GM12878 (cell line): ENCODE measurements at regions not wholly inside any gene's neighbourhood (a gene's known extent, or its start where the extent isn't known, plus 50 kb on each side); places are given as distances from the start of the nearest gene placed in this dataset.

Experiments used
- ATAC-seq: fragments of 200-7000 bp; cut with Tn5 transposase; 3 replicates; pipeline ENCODE4 v1.9.1; 2020; ENCODE audit warnings: mild to moderate bottlenecking, moderate library complexity
- BruUV-seq: library from RNA; stranded (reverse); fragments of 400-500 nt; replicated peaks from 2 replicates; lab custom pipeline; 2021; lab: Mats Ljungman, UMichigan
- CTCF ChIA-PET: fragments of 300-600 bp; sonication (Branson Sonifier 250); formaldehyde crosslinking; extraction: SDS; loops from one replicate; lab custom pipeline; 2021; ENCODE audit warnings: inconsistent platforms; lab: Yijun Ruan, JAX
- POLR2A ChIA-PET: fragments of 350-600 bp; formaldehyde crosslinking; extraction: SDS; loops from one replicate; lab custom pipeline; 2021; ENCODE audit warnings: inconsistent platforms; lab: Charles Lee
- RAD21 ChIA-PET: fragments of 300-600 bp; sonication (Branson Sonifier 250); formaldehyde crosslinking; loops from one replicate; lab custom pipeline; 2023; ENCODE audit warnings: antibody characterized with exemption; ENCODE audit not compliant: unreplicated experiment; lab: Charles Lee
- SMC1A ChIA-PET: fragments of 300-600 bp; sonication (Branson Sonifier 250); formaldehyde crosslinking; loops from one replicate; lab custom pipeline; 2023; ENCODE audit not compliant: unreplicated experiment, uncharacterized antibody; lab: Charles Lee
- DNase-seq: peaks from one replicate; pipeline ENCODE4 v3.0.0-alpha.2; 2011; ENCODE audit warnings: low read depth, low spot score
- FAIRE-seq: peaks from 3 replicates; lab custom pipeline; 2011; peaks lifted over from hg19 to GRCh38; lab: Jason Lieb, UNC
- H2AFZ ChIP-seq: 2 replicates; pipeline ENCODE4 v1.6.0; 2011; ENCODE audit warnings: low read depth, low read length, control low read depth; ENCODE audit not compliant: control insufficient read depth
- H3K27ac ChIP-seq: 2 replicates; pipeline ENCODE4 v1.5.1; 2011; ENCODE audit warnings: control low read depth; ENCODE audit not compliant: control insufficient read depth, insufficient read depth
- H3K27me3 ChIP-seq, 2 experiments: replicated peaks in 1 of 2; 2 replicates each; pipeline versions ENCODE4 v1.6.0 to v1.6.1; 2011; ENCODE audit warnings: low read length in 1 of 2; ENCODE audit not compliant: control insufficient read depth in 2 of 2, insufficient read depth in 2 of 2
- H3K36me3 ChIP-seq, 2 experiments: 2 replicates each; pipeline ENCODE4 v1.5.1; 2011; ENCODE audit warnings: low read length in 1 of 2; ENCODE audit not compliant: control insufficient read depth in 2 of 2, insufficient read depth in 2 of 2
- H3K4me1 ChIP-seq: 2 replicates; pipeline ENCODE4 v1.6.1; 2011; ENCODE audit warnings: mild to moderate bottlenecking, low read length, moderate library complexity, mixed read lengths; ENCODE audit not compliant: control insufficient read depth, insufficient read depth
- H3K4me2 ChIP-seq: 2 replicates; pipeline ENCODE4 v1.6.0; 2011; ENCODE audit warnings: control low read depth; ENCODE audit not compliant: control insufficient read depth, insufficient read depth
- H3K4me3 ChIP-seq: fragments of 200-600 bp; sonication (generic); 2 replicates; pipeline ENCODE4 v1.5.1; 2016
- H3K79me2 ChIP-seq: 2 replicates; pipeline ENCODE4 v1.6.0; 2011; ENCODE audit warnings: low read length; ENCODE audit not compliant: control insufficient read depth, insufficient read depth
- H3K9ac ChIP-seq: 2 replicates; pipeline ENCODE4 v1.8.0; 2011; ENCODE audit warnings: low read length, control low read depth, mixed read lengths; ENCODE audit not compliant: control insufficient read depth, insufficient read depth
- H3K9me3 ChIP-seq: replicated peaks from 3 replicates; pipeline ENCODE4 v1.5.1; 2011; ENCODE audit warnings: mild to moderate bottlenecking, low read length; ENCODE audit not compliant: control insufficient read depth, insufficient read depth
- H4K20me1 ChIP-seq: 2 replicates; pipeline ENCODE4 v1.6.0; 2011; ENCODE audit not compliant: control insufficient read depth, insufficient read depth
- CTCF ChIP-seq, 3 experiments: IDR thresholded peaks in 2 of 3; conservative IDR thresholded peaks in 1 of 3; 2 replicates each; pipeline ENCODE4 v1.5.1; 2011; ENCODE audit warnings: low read depth in 3 of 3, low read length in 3 of 3, mild to moderate bottlenecking in 3 of 3, control low read depth in 2 of 3, moderate library complexity in 2 of 3, inconsistent platforms in 1 of 3, mixed read lengths in 1 of 3; ENCODE audit not compliant: control insufficient read depth in 2 of 3, insufficient read depth in 1 of 3; ENCODE audit errors: extremely low read depth in 1 of 3
- E2F4 ChIP-seq: IDR thresholded peaks from 2 replicates; pipeline ENCODE4 v1.6.1; 2012; ENCODE audit warnings: low read depth, low read length, improper control_type of control experiment
- MTA2 ChIP-seq: fragments of 450-650 bp; IDR thresholded peaks from 2 replicates; pipeline ENCODE4 v1.6.1; 2016; ENCODE audit warnings: low read depth, mild to moderate bottlenecking, moderate library complexity
- NFXL1 ChIP-seq: fragments of 450-650 bp; IDR thresholded peaks from 2 replicates; pipeline ENCODE4 v1.6.1; 2017; ENCODE audit warnings: antibody characterized with exemption, mild to moderate bottlenecking, borderline replicate concordance
- NR2F1 ChIP-seq: fragments of 450-650 bp; conservative IDR thresholded peaks from 2 replicates; pipeline ENCODE4 v1.6.1; 2017; ENCODE audit warnings: mild to moderate bottlenecking
- POLR2A ChIP-seq: IDR thresholded peaks from 2 replicates; pipeline ENCODE4 v1.6.1; 2011; ENCODE audit warnings: low read depth, mild to moderate bottlenecking, low read length
- REST ChIP-seq: IDR thresholded peaks from 2 replicates; pipeline ENCODE4 v1.6.1; 2012; ENCODE audit warnings: mild to moderate bottlenecking, low read depth, low read length
- SUPT20H ChIP-seq: IDR thresholded peaks from 2 replicates; pipeline ENCODE4 v1.6.1; 2011; ENCODE audit warnings: low read depth, mild to moderate bottlenecking, low read length, moderate library complexity, borderline replicate concordance; ENCODE audit not compliant: control insufficient read depth
- ZZZ3 ChIP-seq: IDR thresholded peaks from 2 replicates; pipeline ENCODE4 v1.6.1; 2011; ENCODE audit warnings: low read depth; ENCODE audit not compliant: control insufficient read depth, insufficient read length
- WGBS: methylation state at CpG from one replicate; pipeline ENCODE4 v1.1.6; 2016; ENCODE audit warnings: low lambda C conversion rate; ENCODE audit not compliant: insufficient replicate concordance, insufficient coverage; ENCODE audit errors: missing lambda C conversion rate; 5-methylcytosine and 5-hydroxymethylcytosine counted together
- in situ Hi-C: fragments of 300-500 bp; cut with MboI; formaldehyde crosslinking; loops from 9 replicates; pipeline ENCODE4 v1.14.3; 2018; ENCODE audit warnings: mixed read lengths
- intact Hi-C: fragments of 100-400 bp; cut with micrococcal nuclease; formaldehyde crosslinking; loops from one replicate; pipeline ENCODE4 v1.14.2; 2022; ENCODE audit not compliant: unreplicated experiment
- TF ChIP-seq, protein P1 (sequence below): fragments of 450-650 bp; IDR thresholded peaks from 2 replicates; pipeline ENCODE4 v1.6.1; 2017; ENCODE audit warnings: borderline replicate concordance
- TF ChIP-seq, protein P2 (sequence below): fragments of 450-650 bp; IDR thresholded peaks from 2 replicates; pipeline ENCODE4 v1.6.1; 2017; ENCODE audit warnings: antibody characterized with exemption, mild to moderate bottlenecking, moderate library complexity

- H3K79me2 ChIP-seq = no peaks in the 10 kb centered on the region
- intact Hi-C loops (no loop called here), in situ Hi-C loops (no loop called here)
- DNase-seq (no peak), ATAC-seq (no peak), FAIRE-seq (no peak)
- H3K9me3 ChIP-seq = no peaks in the 10 kb centered on the region; the same call in 2 of the 3 replicates
- ChIA-PET SMC1A (no interaction called here), CTCF (no interaction called here), RAD21 (no interaction called here), POLR2A (no interaction called here)
- H3K4me1 ChIP-seq = no peaks in the 10 kb centered on the region
- H3K4me2 ChIP-seq = no peak overlapping the region
- no peak overlapping the region for H3K27ac ChIP-seq
- no peaks in the 10 kb centered on the region for H3K36me3 ChIP-seq
- no peak overlapping the region for H3K4me3 ChIP-seq
- WGBS = 70% methylated on average over 25 of the region's 25 CpGs
- no peak overlapping the region for H3K9ac ChIP-seq
- H2AFZ ChIP-seq = no peak overlapping the region
- no TSS peak for BruUV-seq
- no peaks in the 10 kb centered on the region for H4K20me1 ChIP-seq
- peaks cover 0 to 3% of the 10 kb centered on the region in 2 experiments; a peak in 1 of 4 replicates for H3K27me3 ChIP-seq
- no peak for TF ChIP-seq REST
- TF ChIP-seq POLR2A = no peak
- TF ChIP-seq SUPT20H = no peak
- TF ChIP-seq NR2F1 = no peak
- no peak for TF ChIP-seq NFXL1
- TF ChIP-seq, protein P1, sequence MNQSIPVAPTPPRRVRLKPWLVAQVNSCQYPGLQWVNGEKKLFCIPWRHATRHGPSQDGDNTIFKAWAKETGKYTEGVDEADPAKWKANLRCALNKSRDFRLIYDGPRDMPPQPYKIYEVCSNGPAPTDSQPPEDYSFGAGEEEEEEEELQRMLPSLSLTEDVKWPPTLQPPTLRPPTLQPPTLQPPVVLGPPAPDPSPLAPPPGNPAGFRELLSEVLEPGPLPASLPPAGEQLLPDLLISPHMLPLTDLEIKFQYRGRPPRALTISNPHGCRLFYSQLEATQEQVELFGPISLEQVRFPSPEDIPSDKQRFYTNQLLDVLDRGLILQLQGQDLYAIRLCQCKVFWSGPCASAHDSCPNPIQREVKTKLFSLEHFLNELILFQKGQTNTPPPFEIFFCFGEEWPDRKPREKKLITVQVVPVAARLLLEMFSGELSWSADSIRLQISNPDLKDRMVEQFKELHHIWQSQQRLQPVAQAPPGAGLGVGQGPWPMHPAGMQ = no peak
- TF ChIP-seq E2F4 = no peak
- TF ChIP-seq, protein P2, sequence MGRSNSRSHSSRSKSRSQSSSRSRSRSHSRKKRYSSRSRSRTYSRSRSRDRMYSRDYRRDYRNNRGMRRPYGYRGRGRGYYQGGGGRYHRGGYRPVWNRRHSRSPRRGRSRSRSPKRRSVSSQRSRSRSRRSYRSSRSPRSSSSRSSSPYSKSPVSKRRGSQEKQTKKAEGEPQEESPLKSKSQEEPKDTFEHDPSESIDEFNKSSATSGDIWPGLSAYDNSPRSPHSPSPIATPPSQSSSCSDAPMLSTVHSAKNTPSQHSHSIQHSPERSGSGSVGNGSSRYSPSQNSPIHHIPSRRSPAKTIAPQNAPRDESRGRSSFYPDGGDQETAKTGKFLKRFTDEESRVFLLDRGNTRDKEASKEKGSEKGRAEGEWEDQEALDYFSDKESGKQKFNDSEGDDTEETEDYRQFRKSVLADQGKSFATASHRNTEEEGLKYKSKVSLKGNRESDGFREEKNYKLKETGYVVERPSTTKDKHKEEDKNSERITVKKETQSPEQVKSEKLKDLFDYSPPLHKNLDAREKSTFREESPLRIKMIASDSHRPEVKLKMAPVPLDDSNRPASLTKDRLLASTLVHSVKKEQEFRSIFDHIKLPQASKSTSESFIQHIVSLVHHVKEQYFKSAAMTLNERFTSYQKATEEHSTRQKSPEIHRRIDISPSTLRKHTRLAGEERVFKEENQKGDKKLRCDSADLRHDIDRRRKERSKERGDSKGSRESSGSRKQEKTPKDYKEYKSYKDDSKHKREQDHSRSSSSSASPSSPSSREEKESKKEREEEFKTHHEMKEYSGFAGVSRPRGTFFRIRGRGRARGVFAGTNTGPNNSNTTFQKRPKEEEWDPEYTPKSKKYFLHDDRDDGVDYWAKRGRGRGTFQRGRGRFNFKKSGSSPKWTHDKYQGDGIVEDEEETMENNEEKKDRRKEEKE = no peak
- no peak for TF ChIP-seq MTA2
- TF ChIP-seq CTCF (IDR thresholded peaks at IDR 0.05 in 2 of 3, conservative IDR thresholded peaks at IDR 0.05 in 1 of 3; ENCODE audit: control insufficient read depth in 2 of 3, extremely low read depth in 1 of 3, insufficient read depth in 1 of 3, low read depth in 3 of 3, low read length in 3 of 3) = no peak
- no peak for TF ChIP-seq ZZZ3
These were observed 135.2 kb downstream of the DLL1 start for GRCh38 chr6:170155464-170156196.
